Right lobe of liver (tissue), 4 donors: ENCODE measurements at regions not wholly inside any gene's neighbourhood (a gene's known extent, or its start where the extent isn't known, plus 50 kb on each side); places are given as distances from the start of the nearest gene placed in this dataset.

ENCODE experiments used
- CTCF ChIP-seq, 4 donors: fragments of 200-600 bp in 3 of 4; fragments of 450-650 bp in 1 of 4; IDR thresholded peaks; one replicate each; pipeline versions ENCODE4 v1.5.1 to v1.8.0; 2016 to 2022; ENCODE audit warnings: antibody characterized with exemption in 4 of 4, mild to moderate bottlenecking in 2 of 4
- POLR2A ChIP-seq: fragments of 450-650 bp; IDR thresholded peaks from one replicate; pipeline ENCODE4 v1.6.1; 2017; ENCODE audit warnings: antibody characterized with exemption, mild to moderate bottlenecking
- donor health status: DM: no; HTN: no; CAD: no.
- donor health status: DM: no; HTN: no; CAD: no.
- donor health status: DM: no; HTN: yes; CAD: no.

- TF ChIP-seq CTCF (IDR thresholded peaks at IDR 0.05), result no peak
- TF ChIP-seq POLR2A, result no peak
Measured at GRCh38 chr6:11654876-11655275, 117.3 kb downstream of the TMEM170B start.
